ENCODE measurements at regions not wholly inside any gene's neighbourhood (a gene's known extent, or its start where the extent isn't known, plus 50 kb on each side); places are given as distances from the start of the nearest gene placed in this dataset.

DNA sequence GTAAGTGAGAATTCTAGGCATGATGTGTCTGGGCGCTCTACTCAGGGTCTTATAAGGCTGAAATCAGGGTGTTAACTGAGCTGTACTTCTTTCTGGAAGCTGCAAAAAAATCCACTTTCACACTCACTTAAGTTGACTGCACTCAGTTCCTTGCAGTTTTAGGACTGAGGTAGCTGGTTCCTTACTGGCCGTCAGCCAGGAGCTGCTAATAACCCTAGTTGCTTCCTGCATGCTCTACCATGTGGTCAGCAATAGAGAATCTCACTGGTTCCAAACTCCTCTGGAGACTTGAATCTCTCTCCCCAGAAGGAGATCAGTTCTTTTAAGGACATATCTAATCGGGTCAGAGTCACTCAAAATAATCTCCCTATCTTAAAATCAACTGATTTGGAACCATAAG, 911.2 kb downstream of the EFNA5 start:
- TF ChIP-seq, protein P1, sequence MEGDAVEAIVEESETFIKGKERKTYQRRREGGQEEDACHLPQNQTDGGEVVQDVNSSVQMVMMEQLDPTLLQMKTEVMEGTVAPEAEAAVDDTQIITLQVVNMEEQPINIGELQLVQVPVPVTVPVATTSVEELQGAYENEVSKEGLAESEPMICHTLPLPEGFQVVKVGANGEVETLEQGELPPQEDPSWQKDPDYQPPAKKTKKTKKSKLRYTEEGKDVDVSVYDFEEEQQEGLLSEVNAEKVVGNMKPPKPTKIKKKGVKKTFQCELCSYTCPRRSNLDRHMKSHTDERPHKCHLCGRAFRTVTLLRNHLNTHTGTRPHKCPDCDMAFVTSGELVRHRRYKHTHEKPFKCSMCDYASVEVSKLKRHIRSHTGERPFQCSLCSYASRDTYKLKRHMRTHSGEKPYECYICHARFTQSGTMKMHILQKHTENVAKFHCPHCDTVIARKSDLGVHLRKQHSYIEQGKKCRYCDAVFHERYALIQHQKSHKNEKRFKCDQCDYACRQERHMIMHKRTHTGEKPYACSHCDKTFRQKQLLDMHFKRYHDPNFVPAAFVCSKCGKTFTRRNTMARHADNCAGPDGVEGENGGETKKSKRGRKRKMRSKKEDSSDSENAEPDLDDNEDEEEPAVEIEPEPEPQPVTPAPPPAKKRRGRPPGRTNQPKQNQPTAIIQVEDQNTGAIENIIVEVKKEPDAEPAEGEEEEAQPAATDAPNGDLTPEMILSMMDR (conservative IDR thresholded peaks at IDR 0.05; ENCODE audit: low read depth, low read length), result no peak
- TF ChIP-seq MXI1 (IDR thresholded peaks at IDR 0.05; ENCODE audit: borderline replicate concordance, low read depth, low read length) (no peak), POLR2A (IDR thresholded peaks at IDR 0.05; ENCODE audit: low read depth, low read length) (no peak), MAFK (IDR thresholded peaks at IDR 0.05; ENCODE audit: low read depth, low read length) (no peak), RFX5 (IDR thresholded peaks at IDR 0.05; ENCODE audit: low read depth, low read length) (no peak), NFE2L2 (IDR thresholded peaks at IDR 0.05; ENCODE audit: low read depth, low read length) (no peak), BHLHE40 (IDR thresholded peaks at IDR 0.05; ENCODE audit: low read depth, low read length) (no peak), MAZ (IDR thresholded peaks at IDR 0.05; ENCODE audit: borderline replicate concordance, low read depth, low read length) (no peak), FOS (IDR thresholded peaks at IDR 0.05; ENCODE audit: low read depth, low read length) (no peak)
- TF ChIP-seq, protein P2, sequence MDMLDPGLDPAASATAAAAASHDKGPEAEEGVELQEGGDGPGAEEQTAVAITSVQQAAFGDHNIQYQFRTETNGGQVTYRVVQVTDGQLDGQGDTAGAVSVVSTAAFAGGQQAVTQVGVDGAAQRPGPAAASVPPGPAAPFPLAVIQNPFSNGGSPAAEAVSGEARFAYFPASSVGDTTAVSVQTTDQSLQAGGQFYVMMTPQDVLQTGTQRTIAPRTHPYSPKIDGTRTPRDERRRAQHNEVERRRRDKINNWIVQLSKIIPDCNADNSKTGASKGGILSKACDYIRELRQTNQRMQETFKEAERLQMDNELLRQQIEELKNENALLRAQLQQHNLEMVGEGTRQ (IDR thresholded peaks at IDR 0.05; ENCODE audit: low read depth, low read length), result no peak
- TF ChIP-seq, protein P3, sequence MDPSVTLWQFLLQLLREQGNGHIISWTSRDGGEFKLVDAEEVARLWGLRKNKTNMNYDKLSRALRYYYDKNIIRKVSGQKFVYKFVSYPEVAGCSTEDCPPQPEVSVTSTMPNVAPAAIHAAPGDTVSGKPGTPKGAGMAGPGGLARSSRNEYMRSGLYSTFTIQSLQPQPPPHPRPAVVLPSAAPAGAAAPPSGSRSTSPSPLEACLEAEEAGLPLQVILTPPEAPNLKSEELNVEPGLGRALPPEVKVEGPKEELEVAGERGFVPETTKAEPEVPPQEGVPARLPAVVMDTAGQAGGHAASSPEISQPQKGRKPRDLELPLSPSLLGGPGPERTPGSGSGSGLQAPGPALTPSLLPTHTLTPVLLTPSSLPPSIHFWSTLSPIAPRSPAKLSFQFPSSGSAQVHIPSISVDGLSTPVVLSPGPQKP (IDR thresholded peaks at IDR 0.05; ENCODE audit: borderline replicate concordance, low read depth, low read length), result no peak

All from IMR-90 (cell line).